Calu3 (cell line): ENCODE measurements at regions not wholly inside any gene's neighbourhood (a gene's known extent, or its start where the extent isn't known, plus 50 kb on each side); places are given as distances from the start of the nearest gene placed in this dataset.

ENCODE experiments used
- BruUV-seq: library from RNA; stranded (reverse); fragments of 400-500 nt; replicated peaks from 2 replicates; lab custom pipeline; 2021; lab: Mats Ljungman, UMichigan
- CTCF ChIA-PET: fragments of 300-600 bp; sonication (Branson Sonifier 250); formaldehyde crosslinking; loops from one replicate; lab custom pipeline; 2022; ENCODE audit warnings: antibody characterized with exemption; lab: Charles Lee
- DNase-seq: peaks from one replicate; pipeline ENCODE4 v3.0.0; 2022
- H3K27ac Mint-ChIP-seq: one replicate; pipeline ENCODE4 v1.8.0; 2022; ENCODE audit warnings: mixed read lengths; ENCODE audit not compliant: unreplicated experiment
- H3K27me3 Mint-ChIP-seq: one replicate; pipeline ENCODE4 v1.8.0; 2022; ENCODE audit warnings: mixed read lengths; ENCODE audit not compliant: unreplicated experiment
- H3K36me3 Mint-ChIP-seq: one replicate; pipeline ENCODE4 v1.8.0; 2022; ENCODE audit warnings: mild to moderate bottlenecking, moderate library complexity, mixed read lengths; ENCODE audit not compliant: insufficient read depth, unreplicated experiment
- H3K4me1 Mint-ChIP-seq: one replicate; pipeline ENCODE4 v1.8.0; 2022; ENCODE audit warnings: mild to moderate bottlenecking, low read depth, mixed read lengths; ENCODE audit not compliant: unreplicated experiment
- H3K4me3 Mint-ChIP-seq: one replicate; pipeline ENCODE4 v1.8.0; 2022; ENCODE audit warnings: mild to moderate bottlenecking, low read depth, moderate library complexity, mixed read lengths; ENCODE audit not compliant: unreplicated experiment
- H3K9me3 Mint-ChIP-seq: one replicate; pipeline ENCODE4 v1.8.0; 2022; ENCODE audit warnings: low read depth, mixed read lengths; ENCODE audit not compliant: unreplicated experiment
- CTCF ChIP-seq: fragments of 200-600 bp; IDR thresholded peaks from one replicate; pipeline ENCODE4 v1.8.0; 2022; ENCODE audit warnings: antibody characterized with exemption; ENCODE audit not compliant: unreplicated experiment
- intact Hi-C: fragments of 100-400 bp; cut with micrococcal nuclease; formaldehyde crosslinking; loops from one replicate; pipeline ENCODE4 v1.10.0; 2022; ENCODE audit not compliant: unreplicated experiment

GRCh38 chr10:83942410-83942809, 196.9 kb upstream of the GHITM start:
- TF ChIP-seq CTCF: no peak
- peaks cover 36% of the 10 kb centered on the region for H3K27me3 Mint-ChIP-seq
- CTCF ChIA-PET: no interaction called here
- no TSS peak for BruUV-seq
- DNase-seq: no peak
- no peaks in the 10 kb centered on the region for H3K9me3 Mint-ChIP-seq
- no peak overlapping the region for H3K27ac Mint-ChIP-seq
- no peak overlapping the region for H3K4me3 Mint-ChIP-seq
- intact Hi-C loops: no loop called here
- no peaks in the 10 kb centered on the region for H3K4me1 Mint-ChIP-seq
- H3K36me3 Mint-ChIP-seq: no peaks in the 10 kb centered on the region

GRCh38 chr10:83943049-83943448, 196.3 kb upstream of the GHITM start:
- intact Hi-C loops: no loop called here
- no peak for TF ChIP-seq CTCF
- H3K4me1 Mint-ChIP-seq: no peaks in the 10 kb centered on the region
- no peak overlapping the region for H3K27ac Mint-ChIP-seq
- no peaks in the 10 kb centered on the region for H3K36me3 Mint-ChIP-seq
- no peak for DNase-seq
- no TSS peak for BruUV-seq
- H3K9me3 Mint-ChIP-seq: no peaks in the 10 kb centered on the region
- H3K4me3 Mint-ChIP-seq: no peak overlapping the region
- CTCF ChIA-PET: no interaction called here
- H3K27me3 Mint-ChIP-seq: peaks cover 36% of the 10 kb centered on the region

GRCh38 chr10:83943920-83944319, 195.4 kb upstream of the GHITM start:
- intact Hi-C loops: no loop called here
- no peaks in the 10 kb centered on the region for H3K9me3 Mint-ChIP-seq
- BruUV-seq: no TSS peak
- H3K27ac Mint-ChIP-seq: no peak overlapping the region
- no peak for DNase-seq
- H3K4me3 Mint-ChIP-seq: no peak overlapping the region
- no peaks in the 10 kb centered on the region for H3K36me3 Mint-ChIP-seq
- no peaks in the 10 kb centered on the region for H3K4me1 Mint-ChIP-seq
- CTCF ChIA-PET: no interaction called here
- H3K27me3 Mint-ChIP-seq: peaks cover 31% of the 10 kb centered on the region
- TF ChIP-seq CTCF: no peak

DNA sequence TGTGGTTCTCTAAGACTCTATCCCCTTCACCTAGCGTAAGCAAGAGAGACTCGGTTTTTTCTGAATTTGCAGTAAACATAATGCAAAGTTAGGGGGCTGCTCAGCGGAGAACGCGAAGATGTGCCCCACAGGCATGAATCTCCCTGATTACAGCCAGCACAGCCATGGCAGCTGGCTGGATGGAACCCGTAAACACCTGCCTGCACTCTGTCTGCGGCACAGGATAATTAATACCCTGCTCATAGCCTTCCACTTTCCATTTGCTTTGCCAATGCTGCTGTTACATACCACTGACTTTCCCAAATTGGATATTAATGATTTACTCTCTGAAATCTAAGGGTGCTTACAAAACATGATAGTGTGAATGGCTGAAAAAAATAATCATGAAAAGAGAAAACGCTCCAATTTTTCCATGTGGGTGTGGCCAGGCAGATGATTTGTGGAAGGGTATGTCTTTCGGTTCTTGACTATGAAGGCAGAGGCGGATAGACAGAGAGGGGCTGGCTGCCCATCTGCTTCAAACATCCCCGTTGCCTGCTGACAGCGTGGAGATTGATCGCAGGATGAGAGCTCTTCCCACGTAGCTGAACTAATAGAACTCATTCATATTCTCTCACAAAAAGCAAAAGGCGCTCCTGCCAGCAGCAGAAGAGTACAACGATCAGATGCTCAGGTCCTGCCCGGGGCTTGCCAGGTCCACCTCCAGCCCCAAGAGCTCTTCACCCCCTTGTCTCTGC, 193.2 kb upstream of the GHITM start:
- intact Hi-C loops: no loop called here
- Mint-ChIP-seq H3K27ac (no peak overlapping the region), H3K4me3 (no peak overlapping the region), H3K36me3 (no peaks in the 10 kb centered on the region), H3K4me1 (no peaks in the 10 kb centered on the region), H3K27me3 (peaks cover 19% of the 10 kb centered on the region), H3K9me3 (no peaks in the 10 kb centered on the region)
- no peak for DNase-seq
- CTCF ChIA-PET: no interaction called here
- BruUV-seq: no TSS peak
- no peak for TF ChIP-seq CTCF
